ELR (cell line): ENCODE measurements at regions not wholly inside any gene's neighbourhood (a gene's known extent, or its start where the extent isn't known, plus 50 kb on each side); places are given as distances from the start of the nearest gene placed in this dataset.

Experiments
- DNase-seq: peaks from one replicate; pipeline ENCODE4 v3.0.0-alpha.2; 2015; ENCODE audit warnings: low read depth

GRCh38 chr20:40320517-40321011 lies 368.5 kb downstream of the MAFB start:
- no peak for DNase-seq

DNA sequence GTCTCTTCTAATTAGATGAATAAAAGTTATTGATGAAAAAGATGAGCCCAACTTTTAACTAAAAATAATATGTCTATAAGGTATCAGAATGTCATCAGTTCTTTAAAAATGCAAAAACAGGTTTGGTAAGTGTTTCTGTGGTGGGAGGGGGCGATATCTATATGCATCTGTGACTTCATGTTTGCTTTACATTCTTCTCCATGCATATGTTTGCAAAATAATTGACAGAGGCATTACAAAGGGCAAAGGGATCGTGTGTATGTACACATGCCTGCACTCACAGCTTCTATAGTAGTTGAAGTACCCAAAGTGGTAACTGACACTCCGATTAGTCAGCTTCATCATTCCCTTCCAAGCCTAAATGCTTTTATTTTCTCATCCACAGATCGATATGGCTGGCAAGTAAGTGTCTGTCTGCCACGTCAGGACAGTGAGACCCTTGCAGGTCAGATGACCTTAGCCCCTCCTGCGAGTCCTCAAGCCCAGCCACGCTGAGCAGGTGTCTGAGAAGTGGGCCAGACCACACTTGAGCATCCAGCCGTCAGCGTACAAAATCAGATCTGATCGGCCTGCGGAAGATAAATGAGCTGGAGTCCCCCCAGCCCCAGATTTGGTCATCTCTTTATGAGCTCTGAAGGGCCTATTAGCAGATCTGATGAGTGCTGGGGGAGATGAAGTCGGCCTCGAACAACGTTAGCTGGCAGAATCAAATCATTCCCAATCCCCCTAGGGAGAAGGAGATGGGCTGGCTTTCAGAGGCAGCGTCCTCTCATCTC lies 369.1 kb downstream of the MAFB start:
- no peak for DNase-seq

- DNase-seq = no peak
Measured at GRCh38 chr20:40319056-40319455, 370.0 kb downstream of the MAFB start.

- no peak for DNase-seq
Measured at GRCh38 chr20:40317156-40317790, 371.8 kb downstream of the MAFB start.

GRCh38 chr20:40314278-40314677 lies 374.8 kb downstream of the MAFB start:
- DNase-seq = no peak

GRCh38 chr20:40313730-40314129 lies 375.3 kb downstream of the MAFB start:
- DNase-seq = no peak

DNA sequence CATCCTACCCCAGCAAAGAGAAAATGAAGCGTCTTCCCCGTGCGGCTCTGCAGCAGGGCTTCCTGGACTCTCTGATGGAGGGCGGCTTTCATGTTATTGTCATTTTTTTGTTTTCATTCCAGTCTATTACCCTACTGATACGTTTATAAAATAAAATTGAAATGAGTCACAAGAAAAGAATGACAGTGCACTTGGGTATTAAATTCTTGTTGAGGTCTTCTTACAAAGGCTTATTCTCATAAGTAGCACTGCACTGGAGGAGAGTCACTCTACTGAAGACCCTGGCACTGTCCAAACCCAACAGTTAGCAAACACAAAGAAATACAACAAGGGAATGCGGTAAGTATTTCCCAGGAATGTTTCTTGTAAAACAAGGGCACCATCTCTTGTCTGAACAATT lies 379.3 kb downstream of the MAFB start:
- DNase-seq = no peak

GRCh38 chr20:40307997-40308396 lies 381.0 kb downstream of the MAFB start:
- DNase-seq = no peak

DNA sequence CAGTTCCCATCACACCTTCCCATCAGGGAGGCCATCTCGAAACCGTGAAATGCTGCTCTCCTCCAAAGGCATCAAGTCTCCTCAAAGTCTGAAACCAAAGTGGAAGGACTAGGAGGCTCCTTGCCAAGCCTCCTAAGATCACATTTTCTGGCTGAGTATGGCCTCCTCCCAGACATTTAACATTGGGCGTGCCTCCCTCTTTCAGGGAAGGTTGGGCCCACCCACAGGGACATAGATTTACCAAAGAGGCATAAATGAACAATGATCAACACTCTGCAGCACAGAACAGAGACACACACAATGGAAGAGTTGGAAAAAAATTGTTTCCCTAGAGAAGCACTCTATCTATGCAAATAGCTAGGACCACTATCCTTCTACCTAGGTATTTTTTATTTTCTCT lies 381.8 kb downstream of the MAFB start:
- DNase-seq = no peak

GRCh38 chr20:40305303-40305702 lies 383.7 kb downstream of the MAFB start:
- DNase-seq = no peak

DNA sequence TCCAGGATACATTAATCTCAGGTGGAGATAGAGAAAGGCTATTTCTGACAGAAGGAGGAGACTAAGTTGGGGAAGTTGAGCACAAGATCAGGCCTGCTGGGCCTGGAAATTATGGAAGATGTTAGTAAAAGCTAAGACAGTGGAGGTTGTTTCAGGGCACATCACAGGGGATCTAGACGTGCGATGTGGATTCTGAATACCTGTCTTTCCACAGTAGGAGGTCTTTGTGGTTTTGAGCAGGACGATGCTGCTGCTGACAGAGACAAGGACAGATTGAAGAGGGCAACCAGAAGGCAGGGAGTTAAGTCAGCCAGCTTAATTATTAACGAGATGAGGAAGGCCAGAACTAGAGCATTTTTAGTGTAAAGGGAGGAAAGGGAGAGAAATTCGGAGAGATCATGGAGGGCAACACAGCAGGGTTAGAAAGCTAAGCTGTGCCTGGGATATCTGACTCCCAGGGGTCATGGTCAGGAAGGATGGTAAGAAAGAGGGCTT lies 384.9 kb downstream of the MAFB start:
- no peak for DNase-seq

DNA sequence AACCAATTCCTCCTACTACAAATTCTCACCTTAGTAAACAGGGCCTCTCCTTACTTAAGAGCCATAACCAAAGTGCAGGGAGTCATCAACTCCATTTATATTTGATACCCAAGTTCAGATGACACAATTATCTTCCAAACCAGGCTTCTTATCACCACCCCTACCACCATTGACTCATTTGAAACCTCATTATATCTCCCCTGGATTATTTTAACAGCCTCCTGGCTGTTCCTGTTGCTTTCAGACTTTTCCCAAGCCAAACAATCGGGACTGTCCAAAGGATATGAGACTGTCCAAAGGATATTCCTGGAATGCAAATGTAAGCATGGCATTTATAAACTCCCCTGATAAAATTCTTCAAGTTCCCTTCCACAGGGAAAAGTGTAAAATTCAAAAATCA lies 394.3 kb downstream of the MAFB start:
- no peak for DNase-seq

GRCh38 chr20:40294175-40294574 lies 394.9 kb downstream of the MAFB start:
- DNase-seq = no peak

DNA sequence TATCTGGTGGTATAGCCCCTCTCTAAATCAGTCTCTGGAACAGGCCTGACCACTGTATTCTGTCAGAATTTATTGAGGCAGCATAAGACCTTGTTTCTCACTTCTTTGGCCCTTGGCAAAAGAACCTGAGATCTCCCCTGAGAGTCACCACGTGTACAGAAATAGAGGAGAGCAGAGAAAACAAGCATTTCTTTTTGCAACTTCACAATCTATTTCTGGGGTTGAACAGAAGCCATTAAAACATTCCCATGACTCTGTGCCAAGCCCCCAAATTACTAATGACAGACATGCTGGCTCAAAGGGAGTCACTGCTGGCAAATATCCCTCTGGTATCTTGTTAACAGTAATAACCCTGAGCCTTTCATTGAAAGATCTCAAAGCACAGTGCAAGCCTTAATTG lies 395.3 kb downstream of the MAFB start:
- no peak for DNase-seq

GRCh38 chr20:40291493-40292135 lies 397.4 kb downstream of the MAFB start:
- DNase-seq = no peak

- no peak for DNase-seq
Measured at GRCh38 chr20:40287683-40288082, 401.4 kb downstream of the MAFB start.

- DNase-seq = no peak
Measured at GRCh38 chr20:40286975-40287531, 402.0 kb downstream of the MAFB start.

DNA sequence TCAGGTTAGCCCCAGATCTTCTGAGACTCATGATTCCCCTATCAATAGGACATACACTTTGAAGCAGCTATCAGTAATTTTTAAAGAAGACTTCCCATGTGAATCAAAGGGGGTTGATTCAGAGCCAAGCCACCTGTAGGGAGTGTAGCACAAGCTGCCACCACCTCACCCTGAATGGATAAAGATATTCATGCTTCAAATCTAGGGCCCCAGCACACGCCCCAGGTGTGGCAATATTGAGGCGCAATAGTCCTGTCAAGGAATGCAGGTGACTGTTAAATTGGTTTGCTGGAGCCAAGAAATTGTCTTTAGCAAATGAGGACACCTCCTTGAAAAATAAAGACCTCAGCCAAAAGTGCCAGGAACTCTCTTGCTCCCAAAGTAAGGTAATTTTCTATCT lies 404.4 kb downstream of the MAFB start:
- no peak for DNase-seq

DNA sequence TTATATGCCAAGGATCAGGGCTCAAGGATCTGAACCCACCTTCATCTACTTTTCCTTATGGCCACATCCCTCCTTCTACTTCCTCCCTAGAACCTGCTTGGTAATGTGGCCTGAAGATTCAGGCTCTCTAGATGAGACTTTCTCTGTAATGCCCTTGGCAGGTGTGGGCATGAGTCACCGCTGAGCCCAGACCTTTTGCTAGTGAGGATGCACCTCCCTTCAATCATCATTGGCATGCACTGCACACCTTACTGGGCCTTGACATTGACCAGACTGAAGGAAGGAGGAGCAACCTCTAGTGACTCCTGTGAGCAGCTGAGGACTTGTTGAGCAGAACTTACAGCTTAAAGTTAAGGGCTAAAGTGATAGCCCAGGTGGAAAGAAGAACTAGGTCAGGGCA lies 405.3 kb downstream of the MAFB start:
- DNase-seq = no peak

DNA sequence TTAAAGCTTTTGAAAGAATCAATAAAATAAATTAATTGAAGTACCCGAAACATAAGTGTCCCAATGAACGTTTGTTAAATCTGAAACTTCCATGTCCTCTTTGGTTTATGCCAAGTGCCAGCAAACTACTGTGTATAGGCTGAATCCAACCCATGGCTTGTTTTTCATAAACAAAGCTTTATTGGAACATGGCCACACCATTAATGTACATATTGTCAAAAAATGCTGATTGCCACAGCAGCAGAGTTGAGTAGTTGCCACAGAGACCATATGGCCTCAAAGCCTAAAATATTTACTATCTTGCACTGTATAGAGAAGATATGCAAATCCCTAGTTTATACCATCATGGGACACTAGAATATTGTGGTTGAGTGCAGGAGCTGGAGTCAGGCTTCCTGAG lies 406.1 kb downstream of the MAFB start:
- no peak for DNase-seq

DNA sequence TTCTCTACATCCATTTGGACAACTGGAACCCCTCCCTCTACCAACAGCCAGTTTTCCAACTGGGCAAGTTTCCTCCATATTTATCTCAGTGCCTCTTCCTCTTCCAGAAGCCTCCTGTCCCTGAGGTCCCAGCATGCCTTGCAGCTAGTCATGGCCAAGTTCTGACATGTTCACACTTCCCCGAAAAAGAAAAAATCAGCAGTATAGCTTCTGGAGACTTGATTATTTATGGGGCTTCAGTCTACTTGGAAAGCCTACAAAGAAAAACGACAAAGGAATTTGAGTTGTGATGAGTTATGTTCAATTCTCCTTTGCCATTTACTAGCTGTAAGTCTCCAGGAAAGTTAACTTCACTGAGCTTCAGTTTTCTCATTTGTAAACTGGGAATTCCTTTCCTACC lies 406.5 kb downstream of the MAFB start:
- DNase-seq = no peak

- DNase-seq = no peak
Measured at GRCh38 chr20:40280616-40281015, 408.4 kb downstream of the MAFB start.

DNA sequence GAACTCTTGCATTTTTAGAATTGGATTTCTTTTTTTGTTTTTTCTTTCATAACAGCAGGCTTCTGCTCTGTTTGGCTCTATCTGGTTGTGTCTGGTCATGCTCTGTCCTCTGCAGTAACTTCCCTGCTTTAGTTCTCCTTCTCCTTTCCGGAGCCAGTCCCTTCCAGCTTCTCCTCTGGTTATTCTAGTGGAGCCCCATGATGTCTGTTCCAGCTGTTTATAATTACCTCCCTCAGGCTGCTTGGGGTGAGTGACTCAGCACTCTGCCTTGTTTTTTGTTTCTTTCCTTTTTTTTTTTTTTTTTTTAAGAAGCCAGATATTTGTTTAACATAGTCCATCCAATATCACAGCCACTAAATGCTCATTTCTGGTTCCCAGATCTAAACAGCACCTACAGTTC lies 409.6 kb downstream of the MAFB start:
- DNase-seq = peak; percentile 29
